EL (cell line): ENCODE measurements at regions not wholly inside any gene's neighbourhood (a gene's known extent, or its start where the extent isn't known, plus 50 kb on each side); places are given as distances from the start of the nearest gene placed in this dataset.

Experiments
- DNase-seq: peaks from one replicate; pipeline ENCODE4 v3.0.0-alpha.2; 2016

GRCh38 chr20:52294106-52294628 is 102.6 kb upstream of the ZFP64 start:
- no peak for DNase-seq

GRCh38 chr20:52291109-52291508 is 99.5 kb upstream of the ZFP64 start:
- no peak for DNase-seq

- DNase-seq: no peak
These were observed 99.0 kb upstream of the ZFP64 start for GRCh38 chr20:52290569-52290968.

DNA sequence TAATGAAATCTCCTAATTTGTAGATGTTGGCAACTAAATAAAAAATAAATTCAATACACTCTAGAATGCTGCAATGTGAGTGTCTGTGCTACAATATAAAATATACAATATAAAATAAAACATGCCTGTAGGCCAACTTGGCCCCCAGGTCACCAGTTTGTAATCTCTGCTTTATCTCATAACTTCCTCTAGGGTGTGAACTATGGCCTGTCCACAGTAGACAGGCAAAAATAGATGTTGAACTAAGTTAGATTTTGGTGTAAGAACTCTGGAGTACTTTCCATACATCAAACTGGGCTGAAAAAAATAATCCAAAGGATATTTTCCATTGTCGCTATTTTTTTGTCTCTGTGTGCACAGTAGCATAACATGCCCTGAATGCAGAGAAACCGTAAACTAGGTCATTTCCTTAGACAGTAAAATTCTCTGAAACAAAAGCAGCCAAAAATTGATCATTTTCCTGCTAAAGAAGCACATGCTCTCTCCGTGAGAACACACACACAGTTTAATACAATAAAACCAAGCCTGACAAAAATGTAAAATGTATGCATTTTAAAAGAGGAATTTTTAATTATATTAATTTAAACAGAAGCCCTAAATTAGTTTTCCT is 98.5 kb upstream of the ZFP64 start:
- no peak for DNase-seq

- DNase-seq: no peak
These were observed 88.8 kb upstream of the ZFP64 start for GRCh38 chr20:52280407-52280806.

DNA sequence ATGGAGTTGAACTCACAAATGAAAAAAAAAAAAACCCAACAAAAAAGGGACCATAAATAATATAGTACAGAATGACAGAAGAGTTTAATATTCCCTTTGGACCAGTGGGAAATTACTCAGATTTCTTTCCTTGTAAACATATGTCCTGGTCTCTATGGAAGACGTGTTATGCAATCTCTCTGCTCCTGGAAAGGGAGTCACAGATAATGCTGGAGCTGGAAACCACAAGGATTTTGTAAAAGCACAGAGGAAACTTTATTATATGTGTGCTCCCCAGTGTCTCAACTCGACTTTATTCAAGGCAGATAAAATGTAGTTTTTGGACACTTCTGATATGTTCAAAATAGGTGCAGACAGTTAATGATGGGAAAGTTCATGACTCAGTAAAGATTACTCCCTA is 88.1 kb upstream of the ZFP64 start:
- DNase-seq: no peak

DNA sequence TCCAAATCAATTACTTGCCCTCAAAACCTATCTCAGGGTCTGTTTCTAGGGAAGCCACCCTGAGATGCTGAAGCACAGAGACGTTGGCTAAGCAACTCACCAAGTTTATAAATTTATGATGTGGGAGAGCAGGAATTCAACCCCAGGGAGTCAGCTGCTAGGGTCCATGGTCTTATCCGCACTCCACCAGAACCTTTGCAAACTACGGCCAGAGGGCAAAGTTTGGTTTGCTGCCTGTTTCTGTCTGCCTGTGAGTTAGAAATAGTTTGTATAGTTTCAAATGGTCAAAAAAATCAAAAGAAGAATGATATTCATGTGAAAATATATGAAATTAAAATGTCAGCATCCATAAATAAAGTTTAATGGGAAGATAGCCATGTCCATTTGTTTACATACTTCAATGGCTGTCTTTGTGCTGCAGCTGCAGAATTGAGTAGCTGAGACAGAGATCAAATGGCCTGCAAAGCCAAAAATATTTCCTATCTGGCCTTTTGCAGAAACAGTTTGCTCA is 83.7 kb upstream of the ZFP64 start:
- no peak for DNase-seq

- DNase-seq: no peak
These were observed 79.1 kb upstream of the ZFP64 start for GRCh38 chr20:52270696-52271095.

- DNase-seq: no peak
These were observed 78.5 kb upstream of the ZFP64 start for GRCh38 chr20:52270001-52270606.

DNA sequence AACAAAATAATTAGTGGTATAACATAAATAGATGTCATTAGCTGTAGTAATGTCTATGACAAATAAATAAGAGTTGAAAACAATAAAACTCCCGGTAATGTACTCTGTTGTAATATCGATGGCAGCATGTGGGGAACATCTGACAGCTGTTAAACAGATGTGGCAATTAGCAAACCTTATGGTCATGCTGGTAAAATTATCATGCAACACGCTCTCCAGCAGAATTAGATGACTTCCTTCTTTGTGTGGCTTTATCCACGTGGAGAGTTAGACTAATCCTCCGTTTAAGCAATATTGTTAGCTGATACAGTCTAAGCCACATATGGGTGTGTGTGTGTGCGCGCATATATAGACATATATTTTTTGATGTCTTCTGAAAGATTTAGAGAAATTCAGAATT is 77.7 kb upstream of the ZFP64 start:
- DNase-seq: no peak

GRCh38 chr20:52268184-52268749 is 76.7 kb upstream of the ZFP64 start:
- DNase-seq: peak; percentile 30

GRCh38 chr20:52267418-52267817 is 75.8 kb upstream of the ZFP64 start:
- no peak for DNase-seq

DNA sequence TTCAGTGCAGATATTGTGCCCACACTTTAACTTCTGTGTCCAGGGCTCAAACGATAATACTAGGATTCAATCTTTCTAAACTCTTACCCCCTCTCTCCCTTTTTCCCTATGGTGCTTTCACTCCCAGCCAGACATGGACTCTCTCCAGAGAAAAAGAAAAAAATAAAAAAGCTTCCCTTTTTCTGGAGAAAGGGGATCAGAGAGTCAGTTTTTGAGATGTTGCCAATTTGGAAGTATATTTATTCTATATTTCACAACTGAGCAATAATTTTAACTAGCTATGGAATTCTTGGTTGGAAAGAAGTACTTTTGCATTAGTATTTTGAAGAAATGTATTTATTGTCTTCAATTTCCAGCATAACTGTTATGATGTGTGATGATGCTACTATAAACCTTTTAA is 72.2 kb upstream of the ZFP64 start:
- DNase-seq: no peak

- DNase-seq: no peak
These were observed 70.2 kb upstream of the ZFP64 start for GRCh38 chr20:52261792-52262191.

GRCh38 chr20:52259295-52259694 is 67.7 kb upstream of the ZFP64 start:
- no peak for DNase-seq

DNA sequence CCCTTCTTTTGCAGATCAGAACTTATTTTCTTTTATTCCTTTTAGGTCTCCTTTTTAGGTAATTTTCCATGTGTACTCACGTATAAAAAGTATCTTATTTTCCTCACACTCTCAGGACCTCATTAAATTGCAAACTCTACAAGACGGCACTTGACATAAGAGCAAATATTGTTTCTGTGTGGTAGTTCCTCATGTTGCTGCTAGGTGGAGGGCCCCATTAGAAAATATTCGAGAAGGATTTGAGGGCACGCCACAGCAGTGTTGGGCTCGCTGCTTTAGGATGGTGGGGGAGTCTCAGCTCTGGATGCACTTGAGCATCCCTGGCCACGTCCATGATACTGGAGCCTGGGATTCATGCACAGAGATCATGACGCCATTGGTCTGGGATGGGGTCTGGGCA is 64.9 kb upstream of the ZFP64 start:
- DNase-seq: no peak

GRCh38 chr20:52252664-52253063 is 61.1 kb upstream of the ZFP64 start:
- DNase-seq: no peak

- no peak for DNase-seq
These were observed 60.2 kb upstream of the ZFP64 start for GRCh38 chr20:52251827-52252226.

DNA sequence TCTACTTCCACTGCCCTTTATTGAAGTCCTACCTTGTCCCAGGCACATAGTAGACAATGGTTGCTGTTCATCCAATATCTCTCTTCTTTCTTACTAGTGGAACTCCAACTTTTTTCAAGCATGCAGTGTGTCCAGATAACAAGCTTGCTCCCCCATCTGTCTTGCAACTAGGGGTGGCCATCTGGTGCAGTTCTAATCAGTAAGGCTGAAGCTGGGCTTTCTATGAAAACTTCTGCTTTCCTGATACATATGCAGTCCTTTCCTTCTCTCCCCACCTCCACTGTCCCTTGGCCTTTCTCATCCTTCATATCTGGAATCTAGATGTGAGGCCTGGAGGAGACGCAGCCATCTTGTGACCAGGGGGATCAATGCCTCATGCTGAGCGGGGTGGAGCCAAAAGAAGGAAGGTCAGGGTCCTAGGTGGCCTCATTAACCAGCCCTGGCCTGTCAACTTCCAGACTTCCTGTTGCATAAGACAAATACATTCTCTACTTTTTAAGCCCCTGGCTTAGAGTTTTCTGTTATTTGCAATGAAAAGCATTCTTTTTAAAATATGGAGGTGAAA is 59.6 kb upstream of the ZFP64 start:
- DNase-seq: no peak

DNA sequence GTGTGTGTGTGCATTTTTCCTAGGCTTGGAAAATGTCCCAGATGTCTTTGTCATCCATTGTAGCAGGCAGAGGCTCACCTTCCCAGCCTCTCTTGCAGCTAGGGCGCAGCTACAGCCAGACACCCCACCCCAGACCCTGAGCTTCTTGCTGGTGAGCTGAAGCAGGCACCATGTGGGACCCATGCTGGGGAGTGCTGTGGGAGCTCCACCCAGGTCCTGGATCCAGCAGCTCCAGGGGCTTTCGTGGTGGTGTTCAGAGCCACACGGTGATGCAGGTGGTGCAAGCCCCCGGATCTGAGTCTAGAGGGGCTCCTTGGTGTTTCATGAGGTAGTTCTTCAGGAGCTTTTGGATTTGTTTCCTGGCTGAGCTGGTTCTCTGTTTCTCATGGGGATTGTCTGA is 56.0 kb upstream of the ZFP64 start:
- DNase-seq: no peak

DNA sequence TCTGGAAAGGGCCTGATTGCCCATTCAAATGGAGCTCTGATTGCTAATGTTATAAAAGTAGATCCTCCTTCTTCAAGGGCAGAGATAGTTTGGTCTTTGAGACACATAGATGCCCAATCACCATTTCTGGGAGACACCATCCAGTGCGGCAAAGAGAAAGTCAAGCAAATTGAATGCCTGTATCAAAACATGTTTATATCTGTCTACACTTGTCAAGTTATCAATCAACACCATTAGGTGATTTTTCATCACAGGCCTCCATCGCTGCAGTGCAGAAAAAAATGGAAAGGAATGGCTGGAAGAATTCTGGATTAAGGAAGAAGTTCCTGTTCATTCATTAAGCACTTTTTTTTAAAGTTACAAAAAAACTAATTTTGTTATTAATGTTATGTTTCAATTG is 54.8 kb upstream of the ZFP64 start:
- DNase-seq: no peak

DNA sequence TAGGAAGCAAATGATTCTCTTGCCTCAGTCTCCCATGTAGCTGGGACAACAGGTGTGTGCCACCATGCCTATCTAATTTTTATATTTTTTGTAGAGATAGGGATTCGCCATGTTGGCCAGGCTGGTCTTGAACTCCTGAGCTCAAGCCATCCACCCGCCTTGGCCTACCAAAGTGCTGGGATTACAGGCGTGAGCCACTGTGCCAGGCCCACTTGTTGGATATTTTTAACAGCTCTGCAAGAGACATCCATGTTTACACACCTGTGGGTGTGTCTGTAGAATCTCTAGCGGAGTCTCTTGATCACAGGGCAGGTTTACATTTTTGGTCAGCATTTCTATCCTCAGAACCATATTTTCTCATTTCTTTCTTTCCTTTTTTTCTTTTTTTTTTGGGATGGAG is 53.1 kb upstream of the ZFP64 start:
- no peak for DNase-seq

DNA sequence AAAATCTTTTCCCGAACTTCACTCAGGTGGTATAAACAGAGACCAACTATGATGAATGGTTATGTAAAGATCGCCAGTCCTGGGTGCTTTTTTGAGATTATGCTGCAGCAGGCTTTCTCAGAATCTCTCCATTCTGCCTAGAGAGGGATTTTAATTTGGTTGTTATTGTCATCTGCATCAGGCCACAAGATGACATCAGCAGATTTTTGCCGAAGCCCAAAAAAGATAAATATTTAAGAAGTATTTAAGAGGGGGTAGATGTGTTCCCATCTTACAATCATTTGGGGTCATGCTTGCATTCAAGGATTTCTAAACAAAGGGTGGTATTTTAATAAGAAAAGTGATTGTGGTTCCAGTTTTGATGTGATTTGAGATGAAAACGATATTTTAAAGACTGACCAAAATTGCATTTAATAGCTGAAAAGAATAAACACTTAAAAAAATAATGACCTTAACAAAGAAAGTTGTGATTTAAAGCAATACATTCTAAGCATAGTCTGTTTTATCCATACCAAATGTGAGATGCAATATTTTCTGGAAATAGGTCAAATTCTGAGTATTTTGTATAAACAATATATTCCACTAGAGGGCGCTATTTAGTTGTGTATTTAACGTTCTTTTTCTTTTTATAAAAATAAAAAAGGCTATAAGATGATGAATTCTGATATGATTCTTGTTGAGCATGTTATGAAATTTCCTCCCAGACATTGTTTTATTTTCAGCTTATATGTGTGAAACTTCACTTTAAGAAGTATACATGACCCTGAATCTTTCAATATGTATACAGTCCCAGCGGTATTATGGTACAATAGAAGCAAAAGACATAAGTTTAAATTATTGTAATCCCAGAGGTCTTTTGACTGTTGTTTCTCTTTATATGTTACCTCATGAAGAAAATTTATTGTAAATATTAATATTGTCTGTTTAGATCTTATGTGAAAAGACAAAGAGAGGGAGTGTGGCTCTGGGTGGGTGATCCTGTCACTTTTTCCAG is 51.0 kb upstream of the ZFP64 start:
- peak; percentile 8 for DNase-seq
